Heart right ventricle (tissue), 16 donors: ENCODE measurements at regions not wholly inside any gene's neighbourhood (a gene's known extent, or its start where the extent isn't known, plus 50 kb on each side); places are given as distances from the start of the nearest gene placed in this dataset.

Source experiments
- ATAC-seq, 8 donors: fragments of 200-7000 bp; cut with Tn5 transposase; one replicate each; pipeline ENCODE4 v1.9.1; 2020; ENCODE audit warnings: mild to moderate bottlenecking in 8 of 8, moderate library complexity in 8 of 8, moderate number of reproducible peaks in 1 of 8
- DNase-seq, 2 donors: peaks; one replicate each; pipeline ENCODE4 v3.0.0-alpha.2; 2020
- H3K27ac ChIP-seq, 10 donors: fragments of 200-600 bp; sonication (generic) in 2 of 10; one replicate each; pipeline versions ENCODE4 v1.5.0 to v1.8.0; 2020 to 2022; ENCODE audit warnings: mild to moderate bottlenecking in 3 of 10
- H3K27me3 ChIP-seq, 7 donors: fragments of 200-600 bp; one replicate each; pipeline ENCODE4 v1.8.0; 2021 to 2022; ENCODE audit warnings: mild to moderate bottlenecking in 2 of 7
- H3K36me3 ChIP-seq, 9 donors: fragments of 200-600 bp; sonication (generic) in 1 of 9; one replicate each; pipeline versions ENCODE4 v1.5.0 to v1.8.0; 2020 to 2022; ENCODE audit warnings: mild to moderate bottlenecking in 2 of 9
- H3K4me1 ChIP-seq, 9 donors: fragments of 200-600 bp; sonication (generic) in 1 of 9; one replicate each; pipeline versions ENCODE4 v1.5.0 to v1.8.0; 2020 to 2022; ENCODE audit warnings: mild to moderate bottlenecking in 4 of 9
- H3K4me3 ChIP-seq, 10 donors: fragments of 200-600 bp; sonication (generic) in 2 of 10; one replicate each; pipeline versions ENCODE4 v1.5.0 to v1.8.0; 2020 to 2022; ENCODE audit warnings: mild to moderate bottlenecking in 7 of 10, moderate library complexity in 2 of 10
- H3K9me3 ChIP-seq, 11 donors: fragments of 200-600 bp in 10 of 11; sonication (generic) in 2 of 11; one replicate each; pipeline versions ENCODE4 v1.5.0 to v1.8.0; 2013 to 2022; ENCODE audit warnings: mild to moderate bottlenecking in 2 of 11, control low read depth in 1 of 11, moderate library complexity in 1 of 11
- CTCF ChIP-seq, 9 donors: fragments of 200-600 bp; sonication (generic) in 2 of 9; IDR thresholded peaks; one replicate each; pipeline versions ENCODE4 v1.5.0 to v1.8.0; 2021 to 2022; ENCODE audit warnings: antibody characterized with exemption in 9 of 9, mild to moderate bottlenecking in 5 of 9, moderate library complexity in 1 of 9
- WGBS, 2 donors: extraction: QIAGEN DNeasy Blood & Tissue Kit; methylation state at CpG; one replicate each; pipeline ENCODE4 v1.1.7; 2013; ENCODE audit warnings: inconsistent platforms in 1 of 2; 5-methylcytosine and 5-hydroxymethylcytosine counted together
- intact Hi-C, 10 donors: fragments of 100-400 bp; cut with DNase I; formaldehyde crosslinking; loops; one replicate each; pipeline versions ENCODE4 v1.11.1 to v1.14.2; 2022
- donor health status: Arrhythmogenic right ventricular cardiomyopathy.
- donor health status: ischemic (EF 13 %, LVEDD 7.1; RV severe dilation, severe dysfunction).
- donor health status: healthy with polysubstance abuse.
- donor health status: DM: no; HTN: yes; CAD: no.
- donor health status: DM: no; HTN: no; CAD: no.
- donor health status: ischemic (EF 25% LVEDD 6.9; RV normal size, moderate dysfunction).
- donor health status: ischemic (EF 25% LVEDD 5.7; RV mildly dilated, moderate dysfunction).
- donor health status: healthy.
- donor health status: DM: yes; HTN: yes; CAD: no.
- donor health status: Ischemic cardiomyopathy.
- donor health status: ischemic (EF 35%, LVEDD 5.7; RV mildly dilated, moderate dysfunction).
- donor health status: nonischemic (EF 11% LVEDD 7.7; RV severe dilation, severe dysfunction).
- donor health status: DM: yes; HTN: yes; CAD: no.
- donor health status: PGD.
- donor health status: ischemic (EF 29% LVEDD 5.4; RV normal size, mild dysfunction).
- donor health status: nonischemic (EF 23%, LVEDD 6.1; RV moderate dilation, normal function).

- no peaks in the 10 kb centered on the region for H3K9me3 ChIP-seq
- H3K27ac ChIP-seq, result no peak overlapping the region
- H3K36me3 ChIP-seq, result no peaks in the 10 kb centered on the region
- no peak for TF ChIP-seq CTCF (IDR thresholded peaks at IDR 0.05)
- no peak for ATAC-seq
- no peak for DNase-seq
- intact Hi-C loops, result no loop called here
- no peaks in the 10 kb centered on the region for H3K4me1 ChIP-seq
- no peaks in the 10 kb centered on the region for H3K27me3 ChIP-seq
- no peak overlapping the region for H3K4me3 ChIP-seq
- WGBS, 2 donors, result 85 to 90% methylated on average over 3 of the region's 3 CpGs
These were observed 704.8 kb upstream of the CBLB start for GRCh38 chr3:106573605-106574004.

- no peak for DNase-seq
These were observed 706.2 kb upstream of the CBLB start for GRCh38 chr3:106575029-106575428.

GRCh38 chr3:106577241-106577640, 708.4 kb upstream of the CBLB start:
- DNase-seq (no peak), ATAC-seq (no peak)
- WGBS, 2 donors, result 84 to 98% methylated on average over 1 of the region's 1 CpG
- Histone ChIP-seq H3K9me3 (no peaks in the 10 kb centered on the region), H3K4me1 (no peaks in the 10 kb centered on the region), H3K27me3 (no peaks in the 10 kb centered on the region), H3K36me3 (no peaks in the 10 kb centered on the region), H3K4me3 (no peak overlapping the region), H3K27ac (no peak overlapping the region)
- intact Hi-C loops, result no loop called here
- no peak for TF ChIP-seq CTCF (IDR thresholded peaks at IDR 0.05)

More at GRCh38 chr3:106575029-106575428, 706.2 kb upstream of the CBLB start:
- no peaks in the 10 kb centered on the region for H3K27me3 ChIP-seq
- no peaks in the 10 kb centered on the region for H3K4me1 ChIP-seq
- no peaks in the 10 kb centered on the region for H3K36me3 ChIP-seq
- H3K9me3 ChIP-seq, result no peaks in the 10 kb centered on the region
- no peak for TF ChIP-seq CTCF (IDR thresholded peaks at IDR 0.05)
- 89 to 92% methylated on average over 1 of the region's 1 CpG for WGBS, 2 donors
- no peak for ATAC-seq
- H3K4me3 ChIP-seq, result no peak overlapping the region
- H3K27ac ChIP-seq, result no peak overlapping the region
- intact Hi-C loops, result no loop called here

- Histone ChIP-seq H3K36me3 (no peaks in the 10 kb centered on the region), H3K4me3 (no peak overlapping the region), H3K4me1 (no peaks in the 10 kb centered on the region), H3K27me3 (no peaks in the 10 kb centered on the region), H3K27ac (no peak overlapping the region), H3K9me3 (no peaks in the 10 kb centered on the region)
- TF ChIP-seq CTCF (IDR thresholded peaks at IDR 0.05), result no peak
- intact Hi-C loops, result no loop called here
- WGBS, 2 donors, result 48 to 96% methylated on average over 1 of the region's 1 CpG
- ATAC-seq (no peak), DNase-seq (no peak)
These were observed 710.1 kb upstream of the CBLB start for GRCh38 chr3:106578911-106579310.

GRCh38 chr3:106582151-106582550, 713.3 kb upstream of the CBLB start:
- 81 to 82% methylated on average over 3 of the region's 3 CpGs for WGBS, 2 donors
- intact Hi-C loops, result no loop called here
- no peak for DNase-seq
- no peak overlapping the region for H3K4me3 ChIP-seq
- H3K27me3 ChIP-seq, result no peaks in the 10 kb centered on the region
- TF ChIP-seq CTCF (IDR thresholded peaks at IDR 0.05), result no peak
- H3K27ac ChIP-seq, result no peak overlapping the region
- no peaks in the 10 kb centered on the region for H3K4me1 ChIP-seq
- ATAC-seq, result no peak
- H3K9me3 ChIP-seq, result no peaks in the 10 kb centered on the region
- H3K36me3 ChIP-seq, result no peaks in the 10 kb centered on the region
